Left lung (tissue), 4 donors: ENCODE measurements at regions not wholly inside any gene's neighbourhood (a gene's known extent, or its start where the extent isn't known, plus 50 kb on each side); places are given as distances from the start of the nearest gene placed in this dataset.

Source experiments
- ATAC-seq: fragments of 200-7000 bp; cut with Tn5 transposase; one replicate; pipeline ENCODE4 v1.9.1; 2020; ENCODE audit warnings: moderate library complexity
- DNase-seq, 4 donors: peaks; one replicate each; pipeline ENCODE4 v3.0.0-alpha.2; 2013 to 2020
- H3K27ac ChIP-seq, 2 donors: fragments of 200-600 bp; sonication (generic) in 1 of 2; one replicate each; pipeline versions ENCODE4 v1.5.0 to v1.8.0; 2020 to 2021
- H3K27me3 ChIP-seq, 2 donors: fragments of 200-600 bp; sonication (generic) in 1 of 2; one replicate each; pipeline versions ENCODE4 v1.5.0 to v1.8.0; 2020 to 2021
- H3K36me3 ChIP-seq, 2 donors: fragments of 200-600 bp; sonication (generic) in 1 of 2; one replicate each; pipeline versions ENCODE4 v1.5.0 to v1.8.0; 2020 to 2021
- H3K4me1 ChIP-seq, 2 donors: fragments of 200-600 bp; one replicate each; pipeline ENCODE4 v1.8.0; 2021
- H3K4me3 ChIP-seq, 2 donors: fragments of 200-600 bp; sonication (generic) in 1 of 2; one replicate each; pipeline versions ENCODE4 v1.5.0 to v1.8.0; 2020 to 2021; ENCODE audit warnings: mild to moderate bottlenecking in 1 of 2
- H3K9me3 ChIP-seq, 2 donors: fragments of 200-600 bp; sonication (generic) in 1 of 2; one replicate each; pipeline versions ENCODE4 v1.5.0 to v1.8.0; 2020 to 2021
- intact Hi-C, 2 donors: fragments of 100-400 bp; cut with DNase I; formaldehyde crosslinking; loops; one replicate each; pipeline versions ENCODE4 v1.11.2 to v1.14.2; 2022
- TF ChIP-seq, protein P1 (sequence below), 2 donors: fragments of 200-600 bp; sonication (generic) in 1 of 2; IDR thresholded peaks; one replicate each; pipeline versions ENCODE4 v1.5.0 to v1.8.0; 2021; ENCODE audit warnings: antibody characterized with exemption in 2 of 2
- donor health status: DM: no; HTN: yes; CAD: no.
- donor health status: DM: no; HTN: no; CAD: no.

DNA sequence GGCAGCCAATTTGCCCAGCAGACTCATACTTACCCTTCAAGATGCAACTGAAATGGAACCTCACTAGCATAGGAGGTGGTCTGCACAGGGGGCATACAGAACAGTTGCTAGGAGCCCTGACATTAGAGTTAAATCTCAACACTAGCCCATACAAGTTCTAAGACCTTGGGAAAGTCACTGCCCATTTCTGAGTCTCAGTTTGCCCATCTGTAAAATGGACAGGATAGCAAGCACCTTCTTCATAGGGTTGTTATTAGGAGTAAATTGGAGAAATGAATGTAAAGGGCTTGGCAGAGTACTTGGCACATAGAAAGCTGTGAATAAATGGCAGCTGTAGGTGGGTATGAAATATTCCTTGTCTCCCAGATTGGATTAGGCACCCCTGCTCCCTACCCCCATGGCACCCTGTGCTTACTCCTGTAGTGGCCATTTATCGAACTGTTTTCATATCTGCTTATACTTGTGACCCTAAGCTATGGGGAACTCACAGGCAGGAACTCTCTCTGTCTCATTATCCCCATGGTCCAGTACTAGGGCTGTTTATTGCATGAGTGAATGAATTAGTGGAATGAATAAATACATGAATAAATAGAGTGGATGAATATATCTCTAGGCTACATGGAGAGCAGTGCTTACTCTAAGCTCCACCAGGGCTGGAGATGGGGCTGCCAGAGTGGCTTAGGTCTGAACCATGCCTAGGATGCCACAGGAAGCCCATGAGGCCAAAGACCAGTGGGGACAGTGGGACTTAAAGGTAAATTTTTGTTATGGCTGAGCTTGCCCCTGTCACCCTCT is 152.6 kb downstream of the PLPP3 start:
- no peaks in the 10 kb centered on the region for H3K9me3 ChIP-seq
- no peak overlapping the region for H3K4me3 ChIP-seq
- H3K27ac ChIP-seq, result no peak overlapping the region
- no peak for DNase-seq
- intact Hi-C loops, result no loop called here
- H3K36me3 ChIP-seq, result no peaks in the 10 kb centered on the region
- H3K27me3 ChIP-seq, result no peaks in the 10 kb centered on the region
- ATAC-seq, result no peak
- peaks cover 0 to 30% of the 10 kb centered on the region in 2 donors for H3K4me1 ChIP-seq
- TF ChIP-seq, protein P1, sequence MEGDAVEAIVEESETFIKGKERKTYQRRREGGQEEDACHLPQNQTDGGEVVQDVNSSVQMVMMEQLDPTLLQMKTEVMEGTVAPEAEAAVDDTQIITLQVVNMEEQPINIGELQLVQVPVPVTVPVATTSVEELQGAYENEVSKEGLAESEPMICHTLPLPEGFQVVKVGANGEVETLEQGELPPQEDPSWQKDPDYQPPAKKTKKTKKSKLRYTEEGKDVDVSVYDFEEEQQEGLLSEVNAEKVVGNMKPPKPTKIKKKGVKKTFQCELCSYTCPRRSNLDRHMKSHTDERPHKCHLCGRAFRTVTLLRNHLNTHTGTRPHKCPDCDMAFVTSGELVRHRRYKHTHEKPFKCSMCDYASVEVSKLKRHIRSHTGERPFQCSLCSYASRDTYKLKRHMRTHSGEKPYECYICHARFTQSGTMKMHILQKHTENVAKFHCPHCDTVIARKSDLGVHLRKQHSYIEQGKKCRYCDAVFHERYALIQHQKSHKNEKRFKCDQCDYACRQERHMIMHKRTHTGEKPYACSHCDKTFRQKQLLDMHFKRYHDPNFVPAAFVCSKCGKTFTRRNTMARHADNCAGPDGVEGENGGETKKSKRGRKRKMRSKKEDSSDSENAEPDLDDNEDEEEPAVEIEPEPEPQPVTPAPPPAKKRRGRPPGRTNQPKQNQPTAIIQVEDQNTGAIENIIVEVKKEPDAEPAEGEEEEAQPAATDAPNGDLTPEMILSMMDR (IDR thresholded peaks at IDR 0.05), result no peak

GRCh38 chr1:56425494-56426037 is 153.8 kb downstream of the PLPP3 start:
- H3K27me3 ChIP-seq, result no peaks in the 10 kb centered on the region
- H3K27ac ChIP-seq, result peak overlapping the region in 1 of 2 donors; percentile 88
- intact Hi-C loops, result no loop called here
- TF ChIP-seq, protein P1 (IDR thresholded peaks at IDR 0.05), result no peak
- H3K9me3 ChIP-seq, result no peaks in the 10 kb centered on the region
- DNase-seq (no peak), ATAC-seq (peak; percentile 56)
- H3K36me3 ChIP-seq, result no peaks in the 10 kb centered on the region
- H3K4me1 ChIP-seq, result peaks cover 0 to 30% of the 10 kb centered on the region in 2 donors
- H3K4me3 ChIP-seq, result no peak overlapping the region

- H3K9me3 ChIP-seq, result no peaks in the 10 kb centered on the region
- intact Hi-C loops, result no loop called here
- DNase-seq (peak in 2 of 4 donors; percentile 62 to 73), ATAC-seq (peak; percentile 92)
- H3K4me3 ChIP-seq, result no peak overlapping the region
- no peaks in the 10 kb centered on the region for H3K27me3 ChIP-seq
- peak overlapping the region in 1 of 2 donors; percentile 88 for H3K27ac ChIP-seq
- H3K4me1 ChIP-seq, result peaks cover 0 to 30% of the 10 kb centered on the region in 2 donors
- H3K36me3 ChIP-seq, result no peaks in the 10 kb centered on the region
- TF ChIP-seq, protein P1 (IDR thresholded peaks at IDR 0.05), result no peak
Observed at GRCh38 chr1:56424744-56425493, 154.4 kb downstream of the PLPP3 start.

DNA sequence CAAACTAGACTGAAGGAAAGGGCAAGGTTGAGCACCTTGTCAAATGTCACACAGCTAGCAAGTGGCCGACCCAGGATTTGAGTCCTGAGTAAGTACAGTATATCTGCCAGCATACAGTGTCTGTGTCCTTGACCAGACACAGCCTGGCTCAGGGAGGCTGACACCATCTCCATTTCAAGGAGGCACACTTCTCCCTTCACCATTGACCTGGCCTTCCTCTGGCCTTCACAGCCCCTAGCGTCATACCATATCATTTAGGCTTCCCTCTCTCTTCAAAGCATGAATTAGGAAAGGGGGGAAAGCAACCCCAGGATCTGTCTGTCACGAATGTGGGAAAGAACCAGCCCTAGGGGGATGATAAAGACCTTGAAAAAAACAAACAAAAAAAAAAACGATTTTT is 155.6 kb downstream of the PLPP3 start:
- no peak for ATAC-seq
- Histone ChIP-seq H3K9me3 (no peaks in the 10 kb centered on the region), H3K4me1 (peaks cover 0 to 34% of the 10 kb centered on the region in 2 donors), H3K27me3 (no peaks in the 10 kb centered on the region), H3K4me3 (no peak overlapping the region), H3K36me3 (no peaks in the 10 kb centered on the region), H3K27ac (peak overlapping the region in 1 of 2 donors; percentile 88)
- no peak for DNase-seq
- intact Hi-C loops, result no loop called here
- TF ChIP-seq, protein P1 (IDR thresholded peaks at IDR 0.05), result no peak

DNA sequence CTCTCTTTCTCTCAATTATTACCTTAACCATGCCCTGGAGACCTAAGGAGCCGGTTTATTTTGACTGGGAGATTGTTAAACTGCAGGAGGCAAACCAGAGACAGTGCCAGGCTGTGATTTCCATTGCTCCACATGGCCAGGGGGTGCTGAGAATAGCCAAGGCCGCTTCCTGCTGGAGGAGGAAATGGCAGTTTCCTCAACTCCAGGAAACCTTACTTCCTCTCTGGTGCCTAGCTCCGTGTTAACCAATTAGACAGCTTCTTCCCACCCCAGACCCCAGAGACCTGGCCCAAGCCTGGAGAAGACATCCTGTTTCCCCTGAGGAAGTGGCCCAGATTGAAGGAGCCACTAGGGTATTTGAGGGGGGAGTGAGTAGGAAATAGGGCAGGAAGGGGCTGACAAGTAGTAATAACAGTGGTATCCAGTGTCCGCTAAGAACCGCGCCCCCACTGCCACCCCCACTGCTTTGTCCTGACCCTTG is 161.2 kb downstream of the PLPP3 start:
- intact Hi-C loops, result loop anchor here in 1 of 2 donors (10.0 kb wide), 1 partner anchor 157 kb away; the partner anchor contains the start of gene PLPP3
- no peak for DNase-seq
- TF ChIP-seq, protein P1 (IDR thresholded peaks at IDR 0.05), result no peak
- Histone ChIP-seq H3K4me3 (no peak overlapping the region), H3K36me3 (no peaks in the 10 kb centered on the region), H3K27me3 (no peaks in the 10 kb centered on the region), H3K9me3 (no peaks in the 10 kb centered on the region), H3K27ac (peak overlapping the region in 1 of 2 donors; percentile 58), H3K4me1 (peaks cover 0 to 23% of the 10 kb centered on the region in 2 donors)
- ATAC-seq, result no peak
